Astrocyte (in vitro differentiated cells and primary cell): ENCODE measurements at regions not wholly inside any gene's neighbourhood (a gene's known extent, or its start where the extent isn't known, plus 50 kb on each side); places are given as distances from the start of the nearest gene placed in this dataset.

ENCODE experiments used
- EZH2 ChIP-seq: IDR thresholded peaks from 2 replicates; pipeline ENCODE4 v1.6.1; 2012; ENCODE audit warnings: mild to moderate bottlenecking, low read length, inconsistent platforms; ENCODE audit not compliant: insufficient read depth
- TF ChIP-seq, protein P1 (sequence below): IDR thresholded peaks from 2 replicates; pipeline ENCODE4 v1.5.1; 2011; ENCODE audit warnings: low read depth, mild to moderate bottlenecking, inconsistent platforms, low read length, moderate library complexity; ENCODE audit not compliant: insufficient read depth

DNA sequence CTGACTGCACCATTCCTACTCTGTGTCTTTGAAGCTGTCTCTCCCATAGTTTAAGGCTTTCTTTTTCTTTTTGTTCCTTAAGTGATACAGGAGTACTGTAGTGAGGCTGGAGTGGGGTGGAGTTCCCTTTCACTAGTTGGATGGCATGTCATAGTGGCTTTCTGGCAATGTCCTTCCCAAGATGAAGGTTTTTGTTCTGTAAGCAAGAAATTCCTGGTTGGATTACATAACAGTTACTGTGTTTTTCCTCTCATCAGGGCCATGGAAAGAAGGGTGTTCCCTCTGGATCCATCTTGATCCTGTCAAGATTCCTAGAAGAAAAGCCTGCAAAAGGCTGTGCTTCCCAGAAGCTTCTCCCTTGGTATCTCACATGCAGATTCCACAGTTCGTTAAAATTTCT is 84.2 kb downstream of the ACKR3 start:
- TF ChIP-seq, protein P1, sequence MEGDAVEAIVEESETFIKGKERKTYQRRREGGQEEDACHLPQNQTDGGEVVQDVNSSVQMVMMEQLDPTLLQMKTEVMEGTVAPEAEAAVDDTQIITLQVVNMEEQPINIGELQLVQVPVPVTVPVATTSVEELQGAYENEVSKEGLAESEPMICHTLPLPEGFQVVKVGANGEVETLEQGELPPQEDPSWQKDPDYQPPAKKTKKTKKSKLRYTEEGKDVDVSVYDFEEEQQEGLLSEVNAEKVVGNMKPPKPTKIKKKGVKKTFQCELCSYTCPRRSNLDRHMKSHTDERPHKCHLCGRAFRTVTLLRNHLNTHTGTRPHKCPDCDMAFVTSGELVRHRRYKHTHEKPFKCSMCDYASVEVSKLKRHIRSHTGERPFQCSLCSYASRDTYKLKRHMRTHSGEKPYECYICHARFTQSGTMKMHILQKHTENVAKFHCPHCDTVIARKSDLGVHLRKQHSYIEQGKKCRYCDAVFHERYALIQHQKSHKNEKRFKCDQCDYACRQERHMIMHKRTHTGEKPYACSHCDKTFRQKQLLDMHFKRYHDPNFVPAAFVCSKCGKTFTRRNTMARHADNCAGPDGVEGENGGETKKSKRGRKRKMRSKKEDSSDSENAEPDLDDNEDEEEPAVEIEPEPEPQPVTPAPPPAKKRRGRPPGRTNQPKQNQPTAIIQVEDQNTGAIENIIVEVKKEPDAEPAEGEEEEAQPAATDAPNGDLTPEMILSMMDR: no peak
- TF ChIP-seq EZH2: no peak
